ENCODE measurements at regions not wholly inside any gene's neighbourhood (a gene's known extent, or its start where the extent isn't known, plus 50 kb on each side); places are given as distances from the start of the nearest gene placed in this dataset.

GRCh38 chr22:49076300-49077035 lies 751.2 kb downstream of the BRD1 start:
- DNase-seq: peak in 2 of 10 donors; percentile 39 to 43
- intact Hi-C loops (cut with DNase I): no loop called here

- peak in 3 of 10 donors; percentile 10 to 35 (median 29) for DNase-seq
- intact Hi-C loops (cut with DNase I): no loop called here
Measured at GRCh38 chr22:49075150-49075549, 752.5 kb downstream of the BRD1 start.

DNA sequence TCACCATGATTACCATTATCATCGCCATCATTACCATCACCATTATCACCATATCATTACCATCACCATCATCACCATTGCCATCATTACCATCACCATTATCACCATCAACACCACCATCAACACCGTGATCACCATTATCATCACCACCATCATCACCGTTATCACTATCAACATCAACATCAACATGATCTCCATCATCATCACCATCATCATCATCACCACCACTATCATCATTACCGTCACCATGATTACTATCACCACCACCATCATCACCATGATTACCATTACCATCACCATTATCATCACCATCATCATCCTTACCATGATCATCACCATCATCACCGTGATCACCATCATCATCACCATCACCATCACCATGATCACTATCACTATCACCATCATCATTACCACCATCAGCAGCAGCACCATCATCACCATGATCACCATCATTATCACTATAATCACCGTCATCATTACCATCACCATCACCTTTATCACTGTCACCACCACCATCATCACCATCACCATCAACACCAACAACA lies 753.7 kb downstream of the BRD1 start:
- intact Hi-C loops (cut with DNase I): no loop called here
- DNase-seq: no peak

DNA sequence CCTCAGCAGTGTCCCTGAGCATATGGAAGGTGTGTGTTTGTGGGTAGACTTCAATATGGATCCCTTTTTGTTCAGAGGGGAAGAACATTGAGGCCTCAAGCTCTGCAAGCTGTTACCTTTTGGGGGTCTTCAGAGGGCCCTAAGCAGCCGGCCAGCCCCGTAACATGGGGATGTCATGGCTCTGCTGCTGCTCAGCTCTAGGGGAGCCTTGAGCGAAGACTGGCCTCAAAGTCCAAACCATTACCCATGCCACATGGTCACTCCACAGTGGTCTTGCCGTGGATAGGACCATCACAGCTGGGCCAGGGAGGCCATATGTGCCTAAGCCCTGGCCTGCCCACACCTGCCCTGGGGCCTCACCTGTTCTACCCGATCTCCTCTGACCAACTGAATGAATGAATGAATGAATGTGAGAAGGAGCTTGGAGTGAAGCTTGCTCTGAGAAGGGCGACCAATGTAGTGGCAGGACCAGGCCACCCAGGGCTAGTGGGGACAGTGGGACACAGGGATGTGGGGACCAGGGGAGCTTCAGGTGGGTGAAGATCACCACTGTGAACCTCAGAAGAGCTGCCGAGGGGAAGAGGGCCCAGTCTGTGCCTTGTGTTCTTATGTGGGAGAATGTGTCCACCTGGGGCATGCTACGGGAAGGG lies 754.6 kb downstream of the BRD1 start:
- intact Hi-C loops (cut with DNase I): no loop called here
- peak in 3 of 10 donors; percentile 5 to 67 (median 40) for DNase-seq

DNA sequence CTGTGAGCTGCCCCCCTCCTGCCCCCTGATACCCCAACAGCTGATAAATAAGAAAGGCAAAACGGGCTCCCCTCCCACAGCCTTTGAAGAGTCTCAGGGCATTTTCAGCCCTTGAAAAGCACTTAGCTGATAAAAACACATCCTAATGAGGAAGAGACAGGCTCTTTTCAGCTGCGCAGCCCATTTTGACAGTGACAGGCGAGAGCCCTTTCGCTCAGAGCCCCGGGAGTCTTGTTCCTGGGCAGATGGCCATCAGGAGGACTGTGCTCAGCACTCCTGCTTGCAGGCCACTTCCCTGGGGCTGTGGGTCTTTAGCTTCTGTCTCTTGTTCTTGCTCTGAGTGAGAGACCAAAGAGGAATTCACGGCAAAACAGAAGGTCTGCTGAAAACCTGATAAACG lies 757.2 kb downstream of the BRD1 start:
- intact Hi-C loops (cut with DNase I): no loop called here
- peak in 1 of 10 donors; percentile 21 for DNase-seq

DNA sequence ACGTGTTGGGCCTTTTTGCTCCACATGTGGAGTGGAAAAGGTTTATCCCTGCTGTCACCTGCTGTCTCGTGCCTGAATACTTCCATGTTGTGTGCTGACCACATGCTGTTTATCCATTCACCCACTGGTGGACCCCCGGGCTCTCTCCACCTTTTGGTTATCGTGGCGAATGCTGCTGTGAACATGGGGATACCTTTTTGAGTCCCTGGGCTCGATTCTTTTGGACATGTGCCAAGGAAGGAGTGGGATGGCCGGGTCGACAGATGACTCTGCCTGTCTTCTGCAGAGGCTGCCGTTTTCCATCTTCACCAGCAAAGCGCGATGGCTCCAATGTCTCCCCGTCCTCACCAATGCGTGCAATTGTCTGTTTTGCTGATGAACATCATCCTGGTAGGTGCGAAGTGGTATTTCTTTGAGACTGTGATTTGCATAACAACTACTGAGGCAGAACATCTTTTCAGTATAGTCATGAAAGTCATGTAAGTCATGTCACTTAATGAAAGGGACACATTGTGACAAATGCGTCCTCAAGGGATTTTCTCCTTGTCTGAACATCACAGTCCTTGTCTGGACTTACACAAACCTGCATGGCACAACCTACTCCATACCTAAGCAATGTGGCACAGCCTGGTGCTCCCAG lies 758.7 kb downstream of the BRD1 start:
- intact Hi-C loops (cut with DNase I): no loop called here
- peak in 2 of 10 donors; percentile 57 to 59 for DNase-seq

- intact Hi-C loops (cut with DNase I): no loop called here
- DNase-seq: no peak
Measured at GRCh38 chr22:49067504-49067903, 760.2 kb downstream of the BRD1 start.

DNA sequence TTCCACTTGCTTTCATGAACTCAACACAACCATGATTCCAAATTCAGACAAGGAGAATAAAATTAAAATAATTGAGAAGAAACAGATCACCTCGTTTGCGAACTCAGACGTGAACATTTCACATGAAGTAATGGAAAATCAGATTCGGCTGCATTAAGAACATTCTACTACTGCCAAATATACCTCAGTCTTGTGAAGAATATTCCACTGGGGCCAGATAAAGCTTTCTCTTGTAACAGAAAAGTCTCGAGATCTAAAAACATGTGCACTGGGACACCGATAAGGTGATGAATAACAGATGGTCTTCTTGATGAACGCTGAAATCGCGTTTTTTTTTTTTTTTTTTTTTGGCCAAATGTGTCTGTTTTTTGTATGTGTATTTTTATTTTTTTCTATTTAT lies 761.1 kb downstream of the BRD1 start:
- intact Hi-C loops (cut with DNase I): no loop called here
- no peak for DNase-seq

- DNase-seq: peak in 1 of 10 donors; percentile 62
- intact Hi-C loops (cut with DNase I): no loop called here
Measured at GRCh38 chr22:49064836-49065235, 762.8 kb downstream of the BRD1 start.

DNA sequence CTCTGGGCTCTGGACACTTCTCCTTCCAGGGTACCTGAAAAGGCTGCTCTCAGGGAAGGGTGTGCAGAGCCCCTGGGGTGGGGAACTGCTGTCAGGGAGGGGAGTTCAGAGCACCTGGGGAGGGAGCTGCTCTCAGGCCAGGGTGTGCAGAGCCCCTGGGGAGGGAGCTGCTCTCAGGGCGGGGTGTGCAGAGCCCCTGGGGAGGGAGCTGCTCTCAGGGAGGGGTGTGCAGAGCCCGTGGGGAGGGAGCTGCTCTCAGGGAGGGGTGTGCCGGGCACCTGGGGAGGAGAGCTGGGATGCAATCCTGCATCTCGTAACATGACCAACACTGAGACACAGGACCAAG lies 764.2 kb downstream of the BRD1 start:
- DNase-seq: no peak
- intact Hi-C loops (cut with DNase I): no loop called here

- intact Hi-C loops (cut with DNase I): no loop called here
- DNase-seq: peak in 2 of 10 donors; percentile 18 to 72
Measured at GRCh38 chr22:49062802-49063544, 764.7 kb downstream of the BRD1 start.

- peak in 2 of 10 donors; percentile 42 to 64 for DNase-seq
- intact Hi-C loops (cut with DNase I): no loop called here
Measured at GRCh38 chr22:49062155-49062801, 765.4 kb downstream of the BRD1 start.

GRCh38 chr22:49057910-49058309 lies 769.8 kb downstream of the BRD1 start:
- intact Hi-C loops (cut with DNase I): no loop called here

GRCh38 chr22:49056301-49056700 lies 771.4 kb downstream of the BRD1 start:
- intact Hi-C loops (cut with DNase I): no loop called here
- DNase-seq: peak in 2 of 10 donors; percentile 20 to 31

More at GRCh38 chr22:49057910-49058309, 769.8 kb downstream of the BRD1 start:
- DNase-seq: peak in 2 of 10 donors; percentile 50 to 65

- intact Hi-C loops (cut with DNase I): no loop called here
- peak in 2 of 10 donors; percentile 30 to 72 for DNase-seq
Measured at GRCh38 chr22:49055406-49055805, 772.3 kb downstream of the BRD1 start.

DNA sequence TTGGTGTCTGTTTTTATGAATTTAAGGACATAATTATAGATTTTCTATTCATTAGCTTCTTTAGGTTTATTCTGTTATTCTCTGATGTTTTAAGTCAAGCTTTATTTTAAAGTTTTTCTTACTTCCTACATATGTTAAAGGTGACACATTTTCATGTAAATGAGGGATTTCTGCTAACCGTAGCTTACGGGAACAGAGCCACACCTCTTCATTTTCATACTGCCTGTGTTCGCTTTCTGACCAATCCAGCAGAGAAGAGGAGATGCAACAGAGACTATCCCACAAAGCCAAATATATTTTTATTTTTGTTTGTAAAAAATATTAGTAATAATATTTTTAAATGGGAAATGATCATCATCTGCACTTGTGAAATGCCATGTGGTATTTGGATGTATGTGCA lies 774.1 kb downstream of the BRD1 start:
- intact Hi-C loops (cut with DNase I): no loop called here
- DNase-seq: no peak

DNA sequence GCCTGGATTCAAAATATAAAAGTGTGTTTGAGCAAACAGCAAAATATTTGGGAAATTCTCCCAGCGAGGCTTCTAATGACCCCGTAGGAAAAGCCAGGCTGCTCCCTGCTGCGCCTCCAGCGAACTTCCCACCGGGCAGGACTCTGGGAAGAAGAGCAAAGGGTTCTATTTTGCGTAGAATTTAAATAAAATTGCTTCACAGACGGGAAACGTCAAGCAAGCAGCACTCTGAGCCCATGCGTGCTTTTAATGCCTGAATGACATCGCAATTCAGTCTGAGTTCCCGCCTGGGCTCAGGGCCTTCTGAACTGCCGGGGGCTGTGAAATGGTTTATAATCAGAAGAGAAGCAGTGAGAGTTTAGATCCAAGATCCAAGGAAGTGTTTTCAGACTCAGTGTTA lies 775.1 kb downstream of the BRD1 start:
- intact Hi-C loops (cut with DNase I): no loop called here
- peak in 2 of 10 donors; percentile 41 to 51 for DNase-seq

GRCh38 chr22:49052023-49052538 lies 775.6 kb downstream of the BRD1 start:
- DNase-seq: peak in 4 of 10 donors; percentile 22 to 92 (median 56)
- intact Hi-C loops (cut with DNase I): no loop called here

DNA sequence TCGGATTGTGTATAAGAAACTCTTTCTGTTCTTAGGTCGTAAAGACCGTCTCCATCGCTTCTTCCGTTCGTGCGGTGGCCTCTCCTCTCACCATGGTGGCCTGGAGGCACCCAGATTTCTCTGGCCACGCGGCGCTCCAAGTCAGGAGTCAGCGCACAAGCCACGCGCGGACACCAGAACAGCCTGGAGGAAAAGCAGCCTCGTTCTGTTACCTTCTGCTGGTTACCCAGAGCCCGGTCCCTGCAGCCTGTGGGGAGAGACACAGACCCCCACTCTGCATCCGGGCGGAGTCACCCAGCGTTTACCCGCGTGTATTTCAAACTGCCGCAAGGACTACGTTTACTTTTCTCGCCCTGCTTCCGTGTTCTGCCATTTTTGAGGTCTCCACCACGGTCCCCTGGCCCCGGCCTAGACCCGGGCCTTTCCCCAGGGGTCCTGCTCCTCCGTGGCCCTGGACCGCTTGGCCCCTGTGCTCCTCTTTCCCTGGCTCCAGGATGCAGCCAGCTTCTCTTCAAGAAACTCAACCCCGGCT lies 776.1 kb downstream of the BRD1 start:
- peak in 2 of 10 donors; percentile 73 to 77 for DNase-seq
- intact Hi-C loops (cut with DNase I): no loop called here

Measured in posterior cingulate gyrus (tissue), 11 donors.